ENCODE measurements at regions not wholly inside any gene's neighbourhood (a gene's known extent, or its start where the extent isn't known, plus 50 kb on each side); places are given as distances from the start of the nearest gene placed in this dataset.

DNA sequence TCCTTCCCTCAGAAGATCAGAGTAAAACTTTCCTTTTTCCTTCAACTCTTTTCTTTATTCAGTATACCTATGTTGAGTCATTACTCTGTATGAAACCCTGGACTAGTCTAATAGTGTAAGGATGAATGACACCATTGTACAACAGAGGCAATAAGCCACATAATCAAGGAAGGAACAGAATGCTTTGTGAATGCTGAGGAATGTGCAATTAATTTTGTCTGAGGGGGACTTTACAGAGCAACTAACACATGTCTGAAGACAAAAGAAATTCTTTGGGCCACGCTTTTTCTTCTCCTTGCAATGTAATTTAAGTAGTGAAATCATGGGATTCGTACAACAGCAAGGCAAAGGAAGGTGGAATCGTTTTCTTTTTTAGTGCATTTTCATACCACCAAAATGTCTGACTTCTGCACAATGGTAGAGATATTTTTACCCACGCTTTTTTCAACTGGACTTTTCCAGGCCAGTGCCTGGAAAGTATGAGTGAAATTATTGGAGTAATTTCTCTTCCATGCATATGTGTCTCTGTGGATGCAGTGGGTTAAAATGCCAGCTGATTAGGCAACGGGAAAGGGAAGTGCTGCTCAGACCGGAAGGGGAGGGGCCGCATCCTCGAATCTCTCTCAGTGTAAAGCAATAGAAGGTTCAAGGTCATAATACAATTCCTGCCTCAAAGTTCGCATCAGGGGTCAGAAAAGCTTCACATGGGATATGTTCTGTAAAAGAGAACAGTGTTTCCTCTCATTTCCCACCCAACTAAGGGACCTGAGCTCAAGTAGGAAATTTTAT, 89.9 kb upstream of the MTHFD1L start:
- BruUV-seq (replicated peaks): no TSS peak
- no peaks in the 10 kb centered on the region for H4K20me1 ChIP-seq (replicated peaks; ENCODE audit: control insufficient read depth, extremely low read depth, insufficient read depth, low read length)
- ChIA-PET POLR2A (no interaction called here), CTCF (interaction anchor here (0.6 to 1.7 kb wide), 5 partner anchors 9 to 357 kb away, joined by 3 to 6 read pairs (median 4); no protein-coding TSS in a partner anchor)
- no peaks in the 10 kb centered on the region for H3K27me3 ChIP-seq (ENCODE audit: control insufficient read depth in 2 of 2, insufficient read depth in 2 of 2, low read length in 2 of 2)
- FAIRE-seq (no peak), DNase-seq (ENCODE audit: low read depth, low spot score) (peak; percentile 44)
- no peak overlapping the region for H3K9ac ChIP-seq (replicated peaks; ENCODE audit: extremely low read depth, insufficient read depth, low read length)
- no peak overlapping the region for H3K4me3 ChIP-seq (replicated peaks in 1 of 3; ENCODE audit: insufficient read depth in 1 of 3, low read depth in 1 of 3, low read length in 3 of 3)
- no peaks in the 10 kb centered on the region for H3K9me1 ChIP-seq (replicated peaks; ENCODE audit: control insufficient read depth, extremely low read depth, insufficient read depth, low read length)
- no peaks in the 10 kb centered on the region for H3K36me3 ChIP-seq (ENCODE audit: control insufficient read depth in 2 of 2, extremely low read depth in 1 of 2, insufficient read depth in 2 of 2, low read length in 2 of 2)
- intact Hi-C loops (cut with micrococcal nuclease) (loop anchor here (2.0 kb wide), 1 partner anchor 15 kb away; no protein-coding TSS in a partner anchor), dilution Hi-C loops (cut with MboI; ENCODE audit: extremely low pct_ligation_motif_present, low sequenced_read_pairs) (no loop called here)
- no peaks in the 10 kb centered on the region for H3K9me3 ChIP-seq (replicated peaks; ENCODE audit: control insufficient read depth, insufficient read depth, low read length)
- H3K79me2 ChIP-seq (ENCODE audit: control insufficient read depth, insufficient read depth, low read length): no peaks in the 10 kb centered on the region
- H2AFZ ChIP-seq (ENCODE audit: low read depth, low read length): peak overlapping the region; percentile 9
- H3K4me2 ChIP-seq (ENCODE audit: insufficient read depth, low read length): peak overlapping the region; percentile 80
- H3K27ac ChIP-seq (ENCODE audit: insufficient read depth, low read depth, low read length): no peak overlapping the region
- peaks cover 13% of the 10 kb centered on the region for H3K4me1 ChIP-seq (ENCODE audit: control insufficient read depth, extremely low read depth, insufficient read depth, low read length)
- TF ChIP-seq JUN (IDR thresholded peaks at IDR 0.05; ENCODE audit: borderline replicate concordance, insufficient read depth, insufficient read length, low read depth): peak; percentile 3
- TF ChIP-seq, protein P1, sequence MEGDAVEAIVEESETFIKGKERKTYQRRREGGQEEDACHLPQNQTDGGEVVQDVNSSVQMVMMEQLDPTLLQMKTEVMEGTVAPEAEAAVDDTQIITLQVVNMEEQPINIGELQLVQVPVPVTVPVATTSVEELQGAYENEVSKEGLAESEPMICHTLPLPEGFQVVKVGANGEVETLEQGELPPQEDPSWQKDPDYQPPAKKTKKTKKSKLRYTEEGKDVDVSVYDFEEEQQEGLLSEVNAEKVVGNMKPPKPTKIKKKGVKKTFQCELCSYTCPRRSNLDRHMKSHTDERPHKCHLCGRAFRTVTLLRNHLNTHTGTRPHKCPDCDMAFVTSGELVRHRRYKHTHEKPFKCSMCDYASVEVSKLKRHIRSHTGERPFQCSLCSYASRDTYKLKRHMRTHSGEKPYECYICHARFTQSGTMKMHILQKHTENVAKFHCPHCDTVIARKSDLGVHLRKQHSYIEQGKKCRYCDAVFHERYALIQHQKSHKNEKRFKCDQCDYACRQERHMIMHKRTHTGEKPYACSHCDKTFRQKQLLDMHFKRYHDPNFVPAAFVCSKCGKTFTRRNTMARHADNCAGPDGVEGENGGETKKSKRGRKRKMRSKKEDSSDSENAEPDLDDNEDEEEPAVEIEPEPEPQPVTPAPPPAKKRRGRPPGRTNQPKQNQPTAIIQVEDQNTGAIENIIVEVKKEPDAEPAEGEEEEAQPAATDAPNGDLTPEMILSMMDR (IDR thresholded peaks at IDR 0.05; ENCODE audit: extremely low read depth in 1 of 2, insufficient read depth in 1 of 2, low read depth in 1 of 2, low read length in 2 of 2): no peak
- TF ChIP-seq EZH2 (IDR thresholded peaks at IDR 0.05; ENCODE audit: borderline replicate concordance, low read depth, low read length, severe bottlenecking): no peak

DNA sequence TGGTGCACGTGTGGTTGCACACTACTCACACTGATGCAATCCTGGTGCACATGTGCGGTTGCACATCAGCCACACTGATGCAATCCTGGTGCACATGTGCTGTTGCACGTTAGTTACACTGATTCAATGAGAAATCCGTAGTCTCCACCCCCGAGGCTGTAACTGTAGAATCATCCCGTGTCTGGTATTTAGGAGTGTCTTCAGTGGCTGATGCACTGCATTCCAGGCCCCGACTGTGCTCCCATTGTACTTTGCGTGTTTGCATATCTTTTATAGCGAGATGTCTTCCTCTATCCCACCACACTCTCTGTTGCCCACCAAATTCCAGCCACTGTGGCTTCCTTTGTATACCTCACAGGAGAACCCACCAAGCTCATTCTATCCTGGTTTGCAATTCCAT, 87.8 kb upstream of the MTHFD1L start:
- no peak overlapping the region for H3K27ac ChIP-seq (ENCODE audit: insufficient read depth, low read depth, low read length)
- no TSS peak for BruUV-seq (replicated peaks)
- peaks cover 13% of the 10 kb centered on the region for H3K4me1 ChIP-seq (ENCODE audit: control insufficient read depth, extremely low read depth, insufficient read depth, low read length)
- POLR2A ChIA-PET: no interaction called here
- TF ChIP-seq GATA2 (IDR thresholded peaks at IDR 0.05; ENCODE audit: insufficient read depth, insufficient read length, low read depth, low read length) (no peak), EZH2 (IDR thresholded peaks at IDR 0.05; ENCODE audit: borderline replicate concordance, low read depth, low read length, severe bottlenecking) (no peak), POLR2AphosphoS5 (IDR thresholded peaks at IDR 0.05; ENCODE audit: insufficient read depth, low read depth, low read length) (no peak), POLR2A (IDR thresholded peaks at IDR 0.05; ENCODE audit: low read depth, low read length) (no peak), FOS (IDR thresholded peaks at IDR 0.05; ENCODE audit: borderline replicate concordance, insufficient read depth, low read length) (no peak), JUN (IDR thresholded peaks at IDR 0.05; ENCODE audit: borderline replicate concordance, insufficient read depth, insufficient read length, low read depth) (no peak)
- TF ChIP-seq, protein P2, sequence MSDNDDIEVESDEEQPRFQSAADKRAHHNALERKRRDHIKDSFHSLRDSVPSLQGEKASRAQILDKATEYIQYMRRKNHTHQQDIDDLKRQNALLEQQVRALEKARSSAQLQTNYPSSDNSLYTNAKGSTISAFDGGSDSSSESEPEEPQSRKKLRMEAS (IDR thresholded peaks at IDR 0.05; ENCODE audit: insufficient read depth, insufficient read length): no peak
- TF ChIP-seq, protein P1 (IDR thresholded peaks at IDR 0.05; ENCODE audit: extremely low read depth in 1 of 2, insufficient read depth in 1 of 2, low read depth in 1 of 2, low read length in 2 of 2): no peak
- H2AFZ ChIP-seq (ENCODE audit: low read depth, low read length): no peak overlapping the region
- CTCF ChIA-PET: no interaction called here
- dilution Hi-C loops (cut with MboI; ENCODE audit: extremely low pct_ligation_motif_present, low sequenced_read_pairs) (no loop called here), intact Hi-C loops (cut with micrococcal nuclease) (no loop called here)
- no peaks in the 10 kb centered on the region for H3K79me2 ChIP-seq (ENCODE audit: control insufficient read depth, insufficient read depth, low read length)
- no peaks in the 10 kb centered on the region for H4K20me1 ChIP-seq (replicated peaks; ENCODE audit: control insufficient read depth, extremely low read depth, insufficient read depth, low read length)
- H3K27me3 ChIP-seq (ENCODE audit: control insufficient read depth in 2 of 2, insufficient read depth in 2 of 2, low read length in 2 of 2): no peaks in the 10 kb centered on the region
- no peak overlapping the region for H3K4me3 ChIP-seq (replicated peaks in 1 of 3; ENCODE audit: insufficient read depth in 1 of 3, low read depth in 1 of 3, low read length in 3 of 3)
- H3K9me3 ChIP-seq (replicated peaks; ENCODE audit: control insufficient read depth, insufficient read depth, low read length): no peaks in the 10 kb centered on the region
- H3K9me1 ChIP-seq (replicated peaks; ENCODE audit: control insufficient read depth, extremely low read depth, insufficient read depth, low read length): no peaks in the 10 kb centered on the region
- DNase-seq (ENCODE audit: low read depth, low spot score): no peak
- H3K4me2 ChIP-seq (ENCODE audit: insufficient read depth, low read length): no peak overlapping the region
- no peaks in the 10 kb centered on the region for H3K36me3 ChIP-seq (ENCODE audit: control insufficient read depth in 2 of 2, extremely low read depth in 1 of 2, insufficient read depth in 2 of 2, low read length in 2 of 2)
- no peak for FAIRE-seq
- H3K9ac ChIP-seq (replicated peaks; ENCODE audit: extremely low read depth, insufficient read depth, low read length): no peak overlapping the region

Data from endothelial cell of umbilical vein (primary cell).